ENCODE measurements at regions not wholly inside any gene's neighbourhood (a gene's known extent, or its start where the extent isn't known, plus 50 kb on each side); places are given as distances from the start of the nearest gene placed in this dataset.

- no peak for DNase-seq (ENCODE audit: low read depth)
Measured at GRCh38 chr6:130671119-130671518, 156.1 kb upstream of the SMLR1 start.

- DNase-seq (ENCODE audit: low read depth) = no peak
Measured at GRCh38 chr6:130671577-130671976, 155.6 kb upstream of the SMLR1 start.

GRCh38 chr6:130672153-130672552 lies 155.1 kb upstream of the SMLR1 start:
- no peak for DNase-seq (ENCODE audit: low read depth)

- no peak for DNase-seq (ENCODE audit: low read depth)
Measured at GRCh38 chr6:130674604-130675003, 152.6 kb upstream of the SMLR1 start.

- peak; percentile 81 for DNase-seq (ENCODE audit: low read depth)
Measured at GRCh38 chr6:130675072-130675471, 152.1 kb upstream of the SMLR1 start.

- peak; percentile 79 for DNase-seq (ENCODE audit: low read depth)
Measured at GRCh38 chr6:130676077-130676772, 151.0 kb upstream of the SMLR1 start.

GRCh38 chr6:130676773-130677144 lies 150.4 kb upstream of the SMLR1 start:
- no peak for DNase-seq (ENCODE audit: low read depth)

GRCh38 chr6:130677312-130677711 lies 149.9 kb upstream of the SMLR1 start:
- DNase-seq (ENCODE audit: low read depth) = no peak

GRCh38 chr6:130677766-130678165 lies 149.4 kb upstream of the SMLR1 start:
- DNase-seq (ENCODE audit: low read depth) = no peak

- DNase-seq (ENCODE audit: low read depth) = no peak
Measured at GRCh38 chr6:130679684-130680083, 147.5 kb upstream of the SMLR1 start.

- DNase-seq (ENCODE audit: low read depth) = no peak
Measured at GRCh38 chr6:130680116-130680515, 147.1 kb upstream of the SMLR1 start.

- peak; percentile 64 for DNase-seq (ENCODE audit: low read depth)
Measured at GRCh38 chr6:130681028-130681427, 146.2 kb upstream of the SMLR1 start.

- no peak for DNase-seq (ENCODE audit: low read depth)
Measured at GRCh38 chr6:130682066-130682465, 145.1 kb upstream of the SMLR1 start.

GRCh38 chr6:130683761-130684517 lies 143.3 kb upstream of the SMLR1 start:
- no peak for DNase-seq (ENCODE audit: low read depth)

- DNase-seq (ENCODE audit: low read depth) = no peak
Measured at GRCh38 chr6:130692659-130693058, 134.5 kb upstream of the SMLR1 start.

GRCh38 chr6:130693944-130694343 lies 133.3 kb upstream of the SMLR1 start:
- no peak for DNase-seq (ENCODE audit: low read depth)

- no peak for DNase-seq (ENCODE audit: low read depth)
Measured at GRCh38 chr6:130694606-130695005, 132.6 kb upstream of the SMLR1 start.

- no peak for DNase-seq (ENCODE audit: low read depth)
Measured at GRCh38 chr6:130696806-130697205, 130.4 kb upstream of the SMLR1 start.

GRCh38 chr6:130697271-130697994 lies 129.8 kb upstream of the SMLR1 start:
- DNase-seq (ENCODE audit: low read depth) = no peak

GRCh38 chr6:130697995-130698535 lies 129.1 kb upstream of the SMLR1 start:
- DNase-seq (ENCODE audit: low read depth) = peak; percentile 43

GRCh38 chr6:130699742-130700141 lies 127.5 kb upstream of the SMLR1 start:
- no peak for DNase-seq (ENCODE audit: low read depth)

GRCh38 chr6:130700397-130700796 lies 126.8 kb upstream of the SMLR1 start:
- no peak for DNase-seq (ENCODE audit: low read depth)

Measured in LHCN-M2 (cell line).